OCI-LY7 (cell line): ENCODE measurements at regions not wholly inside any gene's neighbourhood (a gene's known extent, or its start where the extent isn't known, plus 50 kb on each side); places are given as distances from the start of the nearest gene placed in this dataset.

Experiments
- EZH2phosphoT487 ChIP-seq: fragments of 200-600 bp; sonication (generic); IDR thresholded peaks from 2 replicates; pipeline ENCODE4 v1.6.1; 2018; ENCODE audit warnings: low read depth, borderline replicate concordance, mild to moderate bottlenecking, mixed run types, antibody characterized with exemption, low read length, moderate library complexity, mixed read lengths
- TF ChIP-seq, protein P1 (sequence below): fragments of 200-600 bp; sonication (generic); conservative IDR thresholded peaks from 2 replicates; pipeline ENCODE4 v1.5.1; 2014; ENCODE audit warnings: mild to moderate bottlenecking, antibody characterized with exemption, low read length, moderate library complexity, mixed read lengths

DNA sequence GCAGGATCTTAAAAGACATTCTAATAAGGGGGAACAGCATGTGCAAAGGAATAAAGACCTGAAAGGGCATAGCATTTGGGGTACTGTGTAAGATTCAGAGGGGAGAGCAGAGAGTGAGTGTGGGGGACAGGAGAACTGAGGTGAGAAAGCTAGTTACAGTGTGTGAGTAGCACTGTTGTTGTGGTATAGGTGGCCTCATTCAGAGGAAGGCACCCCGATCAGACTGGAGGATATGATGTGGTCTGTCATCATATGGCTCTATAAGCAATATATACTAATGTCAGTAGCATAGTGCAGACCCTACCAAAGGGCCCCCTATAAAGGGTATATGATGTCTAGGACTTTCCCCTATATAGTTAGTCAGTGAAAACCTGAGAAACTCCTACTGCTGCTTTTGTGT, 175.8 kb downstream of the FMR1NB start:
- TF ChIP-seq, protein P1, sequence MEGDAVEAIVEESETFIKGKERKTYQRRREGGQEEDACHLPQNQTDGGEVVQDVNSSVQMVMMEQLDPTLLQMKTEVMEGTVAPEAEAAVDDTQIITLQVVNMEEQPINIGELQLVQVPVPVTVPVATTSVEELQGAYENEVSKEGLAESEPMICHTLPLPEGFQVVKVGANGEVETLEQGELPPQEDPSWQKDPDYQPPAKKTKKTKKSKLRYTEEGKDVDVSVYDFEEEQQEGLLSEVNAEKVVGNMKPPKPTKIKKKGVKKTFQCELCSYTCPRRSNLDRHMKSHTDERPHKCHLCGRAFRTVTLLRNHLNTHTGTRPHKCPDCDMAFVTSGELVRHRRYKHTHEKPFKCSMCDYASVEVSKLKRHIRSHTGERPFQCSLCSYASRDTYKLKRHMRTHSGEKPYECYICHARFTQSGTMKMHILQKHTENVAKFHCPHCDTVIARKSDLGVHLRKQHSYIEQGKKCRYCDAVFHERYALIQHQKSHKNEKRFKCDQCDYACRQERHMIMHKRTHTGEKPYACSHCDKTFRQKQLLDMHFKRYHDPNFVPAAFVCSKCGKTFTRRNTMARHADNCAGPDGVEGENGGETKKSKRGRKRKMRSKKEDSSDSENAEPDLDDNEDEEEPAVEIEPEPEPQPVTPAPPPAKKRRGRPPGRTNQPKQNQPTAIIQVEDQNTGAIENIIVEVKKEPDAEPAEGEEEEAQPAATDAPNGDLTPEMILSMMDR, result no peak
- no peak for TF ChIP-seq EZH2phosphoT487
